ENCODE measurements at regions not wholly inside any gene's neighbourhood (a gene's known extent, or its start where the extent isn't known, plus 50 kb on each side); places are given as distances from the start of the nearest gene placed in this dataset.
"Not testable (repeated sequence)": the region's sequence is repeated elsewhere in the genome, so short reads cannot be mapped to it uniquely, and the experiment has no call there.

DNA sequence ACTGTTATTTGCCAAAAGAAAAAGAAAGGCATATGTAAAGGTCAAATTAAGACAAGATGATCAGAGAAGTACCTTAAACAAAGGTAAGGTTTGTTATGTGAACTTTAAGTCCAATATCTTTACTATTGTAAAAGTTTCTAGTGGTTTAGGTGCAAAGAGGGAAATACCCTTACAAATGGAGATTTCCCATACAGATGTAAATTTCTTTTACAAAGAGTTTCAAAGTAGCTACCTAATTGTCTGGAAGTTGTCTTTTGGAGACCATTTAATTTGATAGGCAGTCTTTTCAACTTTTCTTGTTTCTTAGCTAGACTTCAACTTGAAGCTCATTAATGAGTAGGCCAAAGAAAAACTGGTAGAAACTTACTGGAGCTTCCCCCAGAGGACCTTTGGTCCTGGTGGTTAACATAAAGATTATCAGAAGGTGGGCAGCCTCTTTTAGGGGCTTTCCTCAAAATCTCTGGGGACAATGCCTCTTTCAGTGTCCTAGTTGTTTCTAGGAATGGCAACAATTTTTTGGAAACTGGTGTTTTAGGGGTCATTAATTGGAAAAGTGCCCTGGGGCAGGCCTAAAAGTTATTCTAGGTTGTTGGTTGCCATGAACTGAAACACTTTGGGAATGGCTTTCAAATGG, 297.3 kb downstream of the GUCY2F start:
- DNase-seq (ENCODE audit: low read depth), result no peak
- H3K27me3 ChIP-seq (ENCODE audit: control insufficient read depth, insufficient read depth, low read length), result no peaks in the 10 kb centered on the region
- CTCF ChIA-PET, result no interaction called here
- TF ChIP-seq, protein P1, sequence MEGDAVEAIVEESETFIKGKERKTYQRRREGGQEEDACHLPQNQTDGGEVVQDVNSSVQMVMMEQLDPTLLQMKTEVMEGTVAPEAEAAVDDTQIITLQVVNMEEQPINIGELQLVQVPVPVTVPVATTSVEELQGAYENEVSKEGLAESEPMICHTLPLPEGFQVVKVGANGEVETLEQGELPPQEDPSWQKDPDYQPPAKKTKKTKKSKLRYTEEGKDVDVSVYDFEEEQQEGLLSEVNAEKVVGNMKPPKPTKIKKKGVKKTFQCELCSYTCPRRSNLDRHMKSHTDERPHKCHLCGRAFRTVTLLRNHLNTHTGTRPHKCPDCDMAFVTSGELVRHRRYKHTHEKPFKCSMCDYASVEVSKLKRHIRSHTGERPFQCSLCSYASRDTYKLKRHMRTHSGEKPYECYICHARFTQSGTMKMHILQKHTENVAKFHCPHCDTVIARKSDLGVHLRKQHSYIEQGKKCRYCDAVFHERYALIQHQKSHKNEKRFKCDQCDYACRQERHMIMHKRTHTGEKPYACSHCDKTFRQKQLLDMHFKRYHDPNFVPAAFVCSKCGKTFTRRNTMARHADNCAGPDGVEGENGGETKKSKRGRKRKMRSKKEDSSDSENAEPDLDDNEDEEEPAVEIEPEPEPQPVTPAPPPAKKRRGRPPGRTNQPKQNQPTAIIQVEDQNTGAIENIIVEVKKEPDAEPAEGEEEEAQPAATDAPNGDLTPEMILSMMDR (IDR thresholded peaks at IDR 0.05; ENCODE audit: insufficient read depth, low read depth, low read length), result no peak
- H3K36me3 ChIP-seq (ENCODE audit: control insufficient read depth, insufficient read depth, low read length), result no peaks in the 10 kb centered on the region
- POLR2A ChIA-PET, result no interaction called here
- no peak overlapping the region for H3K4me3 ChIP-seq (ENCODE audit: low read depth, low read length)

DNA sequence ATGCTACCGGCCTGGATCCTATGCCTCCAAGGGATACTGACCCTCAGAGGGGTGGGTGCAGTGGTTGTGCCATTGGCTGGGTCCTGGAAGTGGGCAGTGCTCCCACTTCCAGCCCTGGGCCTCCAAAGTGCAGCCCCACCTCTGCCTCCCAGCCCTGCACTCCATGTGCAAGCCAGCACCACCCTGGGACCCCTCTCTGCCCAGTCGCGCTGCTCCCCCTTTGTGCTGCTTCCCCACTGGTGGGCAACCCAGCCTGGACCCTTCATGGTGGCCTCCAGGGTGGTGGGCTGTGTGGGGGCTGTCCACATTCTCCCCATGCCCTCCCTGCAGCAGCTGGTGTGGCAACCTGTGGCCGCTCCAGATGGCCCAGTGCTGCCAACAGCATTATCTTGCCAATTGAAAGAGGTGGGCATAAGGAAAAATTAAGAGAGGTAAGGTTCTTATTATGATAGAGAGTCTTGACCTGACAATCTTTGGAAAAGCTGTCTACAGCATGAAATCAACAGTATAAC, 309.7 kb downstream of the GUCY2F start:
- no peak for DNase-seq (ENCODE audit: low read depth)
- Histone ChIP-seq H3K27me3 (ENCODE audit: control insufficient read depth, insufficient read depth, low read length) (no peaks in the 10 kb centered on the region), H3K4me3 (ENCODE audit: low read depth, low read length) (no peak overlapping the region), H3K36me3 (ENCODE audit: control insufficient read depth, insufficient read depth, low read length) (no peaks in the 10 kb centered on the region)
- TF ChIP-seq, protein P1 (IDR thresholded peaks at IDR 0.05; ENCODE audit: insufficient read depth, low read depth, low read length), result no peak
- POLR2A ChIA-PET, result no interaction called here
- CTCF ChIA-PET, result no interaction called here

DNA sequence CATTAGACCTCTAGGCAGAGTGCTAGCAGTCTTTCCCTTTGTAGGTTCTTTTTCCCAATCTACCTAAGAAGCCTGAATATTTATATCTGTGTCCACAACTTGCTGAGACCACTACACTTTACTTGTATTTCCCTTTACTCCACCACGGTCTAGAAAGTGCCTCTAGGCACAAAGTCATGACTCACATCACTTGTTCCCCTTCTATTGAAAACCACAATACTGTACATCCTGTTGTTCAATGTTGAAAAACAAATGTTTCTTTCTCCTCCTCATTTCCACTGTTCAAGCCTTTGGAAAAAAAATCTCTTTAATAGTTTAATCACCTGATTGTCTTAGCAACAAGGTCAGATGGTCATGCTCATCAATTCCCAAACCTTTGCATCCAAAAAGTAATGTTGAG, 326.7 kb downstream of the GUCY2F start:
- no peaks in the 10 kb centered on the region for H3K36me3 ChIP-seq (ENCODE audit: control insufficient read depth, insufficient read depth, low read length)
- TF ChIP-seq, protein P1 (IDR thresholded peaks at IDR 0.05; ENCODE audit: insufficient read depth, low read depth, low read length), result no peak
- ChIA-PET CTCF (no interaction called here), POLR2A (no interaction called here)
- no peak overlapping the region for H3K4me3 ChIP-seq (ENCODE audit: low read depth, low read length)
- DNase-seq (ENCODE audit: low read depth), result no peak
- no peaks in the 10 kb centered on the region for H3K27me3 ChIP-seq (ENCODE audit: control insufficient read depth, insufficient read depth, low read length)

DNA sequence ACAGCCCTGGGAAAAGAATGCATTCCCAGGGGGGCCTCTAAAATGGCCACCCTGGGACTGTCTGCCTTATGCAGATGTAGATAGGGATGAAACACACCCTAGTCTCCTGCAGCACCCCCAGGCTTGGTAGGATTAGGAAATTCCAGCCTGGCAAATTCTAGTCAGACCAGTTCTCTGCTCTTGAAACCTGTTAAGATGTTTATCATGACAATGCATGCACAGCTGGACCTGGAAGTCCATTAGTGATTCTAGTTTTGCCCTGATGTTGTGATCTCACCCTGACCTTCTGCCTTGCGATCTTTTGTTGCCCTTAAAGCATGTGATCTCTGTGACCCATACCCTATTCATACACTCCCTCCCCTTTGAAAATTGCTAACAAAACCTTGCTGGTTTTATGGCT, 337.7 kb downstream of the GUCY2F start:
- H3K36me3 ChIP-seq (ENCODE audit: control insufficient read depth, insufficient read depth, low read length); H3K27me3 ChIP-seq (ENCODE audit: control insufficient read depth, insufficient read depth, low read length); CTCF ChIA-PET; POLR2A ChIA-PET; H3K4me3 ChIP-seq (ENCODE audit: low read depth, low read length); DNase-seq (ENCODE audit: low read depth): not testable (repeated sequence)

DNA sequence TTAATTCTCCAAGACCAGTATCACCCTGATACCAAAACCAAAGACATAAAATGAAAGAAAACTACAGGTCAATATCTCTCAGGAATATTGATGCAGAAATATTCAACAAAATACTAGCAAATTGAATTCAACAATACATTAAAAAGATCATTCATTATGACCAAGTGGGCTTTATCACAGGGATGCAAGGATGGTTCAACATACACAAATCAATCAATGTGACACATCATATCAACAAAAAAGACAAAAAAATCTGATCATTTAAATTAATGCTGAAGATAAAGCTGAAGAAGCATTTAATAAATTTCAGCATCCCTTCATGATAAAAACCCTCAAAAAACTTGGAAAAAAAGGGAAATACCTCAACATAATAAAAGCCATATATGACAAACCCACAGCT, 341.4 kb downstream of the GUCY2F start:
- no peak overlapping the region for H3K4me3 ChIP-seq (ENCODE audit: low read depth, low read length)
- H3K27me3 ChIP-seq (ENCODE audit: control insufficient read depth, insufficient read depth, low read length), result no peaks in the 10 kb centered on the region
- CTCF ChIA-PET, result no interaction called here
- no peaks in the 10 kb centered on the region for H3K36me3 ChIP-seq (ENCODE audit: control insufficient read depth, insufficient read depth, low read length)
- DNase-seq (ENCODE audit: low read depth), result no peak
- TF ChIP-seq, protein P1 (IDR thresholded peaks at IDR 0.05; ENCODE audit: insufficient read depth, low read depth, low read length), result no peak
- POLR2A ChIA-PET, result no interaction called here

DNA sequence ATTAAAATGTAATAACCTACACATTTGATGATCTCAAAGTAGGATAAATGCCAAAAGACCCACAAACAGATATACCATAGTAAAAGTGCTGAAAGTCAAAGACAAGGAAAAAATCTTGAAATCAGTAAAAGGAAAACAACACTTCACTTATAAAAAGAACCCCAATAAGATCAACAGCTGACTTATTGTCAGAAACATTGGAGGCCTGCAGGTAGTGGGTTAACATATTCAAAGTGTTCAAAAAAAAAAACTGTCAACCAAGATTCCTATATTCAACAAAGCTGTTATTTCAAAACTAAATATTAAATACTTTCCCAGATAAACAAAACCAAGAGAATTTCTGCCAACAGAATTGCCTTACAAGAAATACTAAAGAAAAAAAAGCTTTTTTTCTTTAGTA, 347.1 kb downstream of the GUCY2F start:
- no peaks in the 10 kb centered on the region for H3K36me3 ChIP-seq (ENCODE audit: control insufficient read depth, insufficient read depth, low read length)
- H3K27me3 ChIP-seq (ENCODE audit: control insufficient read depth, insufficient read depth, low read length), result no peaks in the 10 kb centered on the region
- POLR2A ChIA-PET, result no interaction called here
- TF ChIP-seq, protein P1 (IDR thresholded peaks at IDR 0.05; ENCODE audit: insufficient read depth, low read depth, low read length), result no peak
- H3K4me3 ChIP-seq (ENCODE audit: low read depth, low read length), result no peak overlapping the region
- DNase-seq (ENCODE audit: low read depth), result no peak
- CTCF ChIA-PET, result no interaction called here
